Esophagus squamous epithelium (tissue), 5 donors: ENCODE measurements at regions not wholly inside any gene's neighbourhood (a gene's known extent, or its start where the extent isn't known, plus 50 kb on each side); places are given as distances from the start of the nearest gene placed in this dataset.
A peak's percentile ranks its signal among the peaks of the same experiment; 100 is the strongest.

Source experiments
- DNase-seq: peaks from one replicate; lab custom pipeline; 2025; lab: John Stamatoyannopoulos, UW
- H3K27ac ChIP-seq, 4 donors: fragments of 200-600 bp; sonication (generic); one replicate each; pipeline ENCODE4 v1.5.1; 2016 to 2019; ENCODE audit warnings: mild to moderate bottlenecking in 1 of 4
- H3K27me3 ChIP-seq, 4 donors: fragments of 200-600 bp; sonication (generic); 1 replicate in 3 of 4; 2 replicates in 1 of 4; pipeline versions ENCODE4 v1.5.1 to v1.6.0; 2017 to 2021; ENCODE audit warnings: antibody characterized with exemption in 1 of 4
- H3K36me3 ChIP-seq, 3 donors: fragments of 200-600 bp; sonication (generic); one replicate each; pipeline ENCODE4 v1.5.1; 2016 to 2019
- H3K4me1 ChIP-seq, 3 donors: fragments of 200-600 bp; sonication (generic); one replicate each; pipeline ENCODE4 v1.5.1; 2017 to 2019
- H3K4me3 ChIP-seq, 4 donors: fragments of 200-600 bp; sonication (generic); 1 replicate in 3 of 4; 2 replicates in 1 of 4; pipeline ENCODE4 v1.5.1; 2016 to 2019; ENCODE audit warnings: mild to moderate bottlenecking in 2 of 4, moderate library complexity in 1 of 4
- H3K9me3 ChIP-seq, 3 donors: fragments of 200-600 bp; sonication (generic); one replicate each; pipeline ENCODE4 v1.5.1; 2016 to 2019
- CTCF ChIP-seq, 6 experiments: fragments of 450-650 bp in 4 of 6; fragments of 200-600 bp in 2 of 6; sonication (generic) in 2 of 6; IDR thresholded peaks; one replicate each; pipeline ENCODE4 v1.5.1; 2016 to 2019; ENCODE audit warnings: antibody characterized with exemption in 6 of 6, mild to moderate bottlenecking in 4 of 6, moderate library complexity in 4 of 6
- POLR2A ChIP-seq, 4 donors: fragments of 450-650 bp; IDR thresholded peaks; one replicate each; pipeline ENCODE4 v1.6.1; 2017; ENCODE audit warnings: antibody characterized with exemption in 4 of 4, mild to moderate bottlenecking in 4 of 4, moderate library complexity in 3 of 4
- WGBS, 2 donors: methylation state at CpG; one replicate each; pipeline ENCODE4 v1.1.5; 2018; 5-methylcytosine and 5-hydroxymethylcytosine counted together
- intact Hi-C: fragments of 100-400 bp; cut with DNase I; formaldehyde crosslinking; loops from one replicate; pipeline ENCODE4 v1.15.0; 2022
- donor health status: DM: yes; HTN: yes; CAD: no.

DNA sequence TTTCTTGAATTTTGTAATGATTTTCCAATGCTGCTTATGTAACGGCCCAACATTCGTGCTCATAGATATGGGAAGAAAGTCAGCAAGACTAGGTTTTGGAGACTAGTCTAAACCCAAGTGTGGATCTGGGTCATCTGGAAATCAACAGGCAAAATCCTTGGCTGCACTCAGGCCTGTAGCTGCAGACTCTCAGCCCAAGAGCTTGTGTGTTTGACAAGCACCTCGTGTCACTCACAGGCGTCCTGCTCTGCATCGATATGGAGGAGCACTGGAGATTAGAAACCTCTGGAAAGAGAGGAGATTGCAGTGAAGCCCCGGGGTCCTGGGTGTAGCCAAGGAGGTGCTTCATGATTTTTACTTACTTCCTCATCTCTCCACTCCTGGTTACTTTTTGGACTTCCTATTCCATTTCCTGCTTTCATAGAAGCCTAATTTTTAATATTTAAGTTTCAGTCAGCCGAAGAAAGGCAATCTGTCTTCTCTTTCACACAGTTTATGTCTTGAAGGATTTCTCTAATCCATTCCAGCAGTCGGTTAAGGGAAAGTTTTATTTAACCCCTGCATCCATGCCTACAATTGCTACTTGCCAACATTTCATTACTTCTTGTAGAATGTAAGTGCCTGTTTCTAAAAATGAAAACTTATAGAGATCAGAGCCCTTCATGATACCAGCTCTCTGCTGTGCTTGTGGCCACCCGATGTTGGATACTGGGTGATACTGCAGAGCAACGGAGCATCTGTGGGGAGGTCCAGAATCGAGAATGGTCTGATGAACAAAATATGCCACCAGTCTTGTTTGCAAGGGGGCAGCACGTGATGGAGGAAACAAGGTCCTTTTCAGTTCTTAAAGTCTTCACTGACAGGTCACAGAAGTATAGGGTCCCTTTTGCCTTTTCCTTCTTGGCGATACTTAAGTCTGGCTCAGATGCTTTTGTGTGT lies 296.3 kb downstream of the QKI start:
- TF ChIP-seq POLR2A (IDR thresholded peaks at IDR 0.05) (no peak), CTCF (IDR thresholded peaks at IDR 0.05) (no peak)
- Histone ChIP-seq H3K27ac (peak overlapping the region in 3 of 4 donors; percentile 40 to 72 (median 63)), H3K27me3 (peaks cover 0 to 7% (median 0%) of the 10 kb centered on the region in 4 donors), H3K4me1 (peaks cover 6 to 57% (median 25%) of the 10 kb centered on the region in 3 donors), H3K4me3 (no peak overlapping the region), H3K9me3 (no peaks in the 10 kb centered on the region), H3K36me3 (no peaks in the 10 kb centered on the region)
- intact Hi-C loops = no loop called here
- no peak for DNase-seq
- WGBS, 2 donors = 54 to 58% methylated on average over 9 to 12 of the region's 13 CpGs

- DNase-seq = no peak
- Histone ChIP-seq H3K9me3 (no peaks in the 10 kb centered on the region), H3K27me3 (peaks cover 0 to 7% (median 0%) of the 10 kb centered on the region in 4 donors), H3K36me3 (no peaks in the 10 kb centered on the region), H3K27ac (peak overlapping the region in 3 of 4 donors; percentile 63 to 77 (median 72)), H3K4me3 (no peak overlapping the region), H3K4me1 (peaks cover 6 to 57% (median 25%) of the 10 kb centered on the region in 3 donors)
- intact Hi-C loops = no loop called here
- no peak for TF ChIP-seq POLR2A (IDR thresholded peaks at IDR 0.05)
- no peak for TF ChIP-seq CTCF (IDR thresholded peaks at IDR 0.05)
- WGBS, 2 donors = 70% methylated on average over 2 of the region's 3 CpGs; no CpG with 5 or more reads in 1 of the 2 donors
These were observed 295.2 kb downstream of the QKI start for GRCh38 chr6:163709693-163710092.

DNA sequence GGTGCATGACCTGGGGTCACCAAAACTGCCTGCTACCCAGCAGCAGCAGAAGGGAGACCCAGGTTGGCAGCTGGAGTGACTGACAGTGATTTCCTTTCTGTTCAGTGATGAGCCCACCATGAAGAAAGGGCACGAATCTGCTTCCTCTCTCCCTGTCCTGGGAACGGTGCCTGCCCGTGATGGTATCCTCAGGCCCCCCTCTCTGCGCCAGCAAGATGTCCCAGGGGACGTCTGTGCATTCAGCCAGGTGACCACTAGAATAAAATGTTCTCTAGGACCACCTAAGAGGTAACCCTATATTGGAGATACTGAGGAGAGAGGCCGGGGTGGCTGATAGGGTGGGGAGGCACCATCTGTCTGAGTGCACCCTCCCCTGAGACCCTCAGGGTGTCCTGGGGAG lies 294.7 kb downstream of the QKI start:
- Histone ChIP-seq H3K9me3 (no peaks in the 10 kb centered on the region), H3K27me3 (peaks cover 0 to 7% (median 0%) of the 10 kb centered on the region in 4 donors), H3K4me1 (peaks cover 6 to 57% (median 25%) of the 10 kb centered on the region in 3 donors), H3K36me3 (no peaks in the 10 kb centered on the region), H3K4me3 (no peak overlapping the region), H3K27ac (peak overlapping the region in 3 of 4 donors; percentile 63 to 77 (median 72))
- intact Hi-C loops = no loop called here
- TF ChIP-seq POLR2A (IDR thresholded peaks at IDR 0.05) = no peak
- no peak for TF ChIP-seq CTCF (IDR thresholded peaks at IDR 0.05)
- WGBS, 2 donors = 55 to 76% methylated on average over 1 to 2 of the region's 6 CpGs
- no peak for DNase-seq

GRCh38 chr6:163708466-163708865 lies 293.9 kb downstream of the QKI start:
- 79 to 81% methylated on average over 7 of the region's 7 CpGs for WGBS, 2 donors
- Histone ChIP-seq H3K9me3 (no peaks in the 10 kb centered on the region), H3K27me3 (peaks cover 0 to 7% (median 0%) of the 10 kb centered on the region in 4 donors), H3K36me3 (no peaks in the 10 kb centered on the region), H3K4me3 (no peak overlapping the region), H3K4me1 (peaks cover 6 to 57% (median 25%) of the 10 kb centered on the region in 3 donors), H3K27ac (peak overlapping the region in 1 of 4 donors; percentile 55)
- intact Hi-C loops = no loop called here
- no peak for TF ChIP-seq POLR2A (IDR thresholded peaks at IDR 0.05)
- TF ChIP-seq CTCF (IDR thresholded peaks at IDR 0.05) = no peak
- DNase-seq = no peak
